ENCODE measurements at regions not wholly inside any gene's neighbourhood (a gene's known extent, or its start where the extent isn't known, plus 50 kb on each side); places are given as distances from the start of the nearest gene placed in this dataset.

DNA sequence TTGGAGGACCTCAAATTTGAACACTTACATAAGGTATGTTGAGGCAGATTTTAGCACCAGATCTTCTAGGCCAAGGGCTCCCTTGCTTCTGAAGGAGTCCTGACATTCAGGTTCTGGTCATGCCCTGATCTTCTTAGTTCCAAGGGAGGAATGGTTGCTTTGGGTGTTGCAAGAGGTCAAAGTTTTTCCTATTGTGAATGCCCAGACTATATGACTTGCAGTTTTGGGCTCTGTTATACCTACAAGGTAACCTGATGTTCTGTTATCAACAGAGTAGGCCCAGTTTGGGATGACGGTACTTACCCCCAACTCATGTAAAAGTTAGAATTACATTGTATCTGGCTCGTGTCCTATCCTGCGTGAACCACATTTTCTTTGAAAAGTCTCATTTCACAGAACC lies 69.1 kb upstream of the COCH start:
- TF ChIP-seq, protein P1, sequence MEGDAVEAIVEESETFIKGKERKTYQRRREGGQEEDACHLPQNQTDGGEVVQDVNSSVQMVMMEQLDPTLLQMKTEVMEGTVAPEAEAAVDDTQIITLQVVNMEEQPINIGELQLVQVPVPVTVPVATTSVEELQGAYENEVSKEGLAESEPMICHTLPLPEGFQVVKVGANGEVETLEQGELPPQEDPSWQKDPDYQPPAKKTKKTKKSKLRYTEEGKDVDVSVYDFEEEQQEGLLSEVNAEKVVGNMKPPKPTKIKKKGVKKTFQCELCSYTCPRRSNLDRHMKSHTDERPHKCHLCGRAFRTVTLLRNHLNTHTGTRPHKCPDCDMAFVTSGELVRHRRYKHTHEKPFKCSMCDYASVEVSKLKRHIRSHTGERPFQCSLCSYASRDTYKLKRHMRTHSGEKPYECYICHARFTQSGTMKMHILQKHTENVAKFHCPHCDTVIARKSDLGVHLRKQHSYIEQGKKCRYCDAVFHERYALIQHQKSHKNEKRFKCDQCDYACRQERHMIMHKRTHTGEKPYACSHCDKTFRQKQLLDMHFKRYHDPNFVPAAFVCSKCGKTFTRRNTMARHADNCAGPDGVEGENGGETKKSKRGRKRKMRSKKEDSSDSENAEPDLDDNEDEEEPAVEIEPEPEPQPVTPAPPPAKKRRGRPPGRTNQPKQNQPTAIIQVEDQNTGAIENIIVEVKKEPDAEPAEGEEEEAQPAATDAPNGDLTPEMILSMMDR (IDR thresholded peaks at IDR 0.05), result no peak
- H3K9me3 Mint-ChIP-seq, result peaks cover 0 to 4% (median 0%) of the 10 kb centered on the region in 7 donors
- no CpG with 5 or more reads among the region's 3 CpGs for WGBS (ENCODE audit: insufficient coverage)
- no peak overlapping the region for H3K27ac Mint-ChIP-seq
- H3K27me3 Mint-ChIP-seq (ENCODE audit: low read depth in 3 of 3), result peaks cover 0 to 1% (median 0%) of the 10 kb centered on the region in 3 donors
- H3K9me3 ChIP-seq (replicated peaks in 1 of 2; ENCODE audit: control insufficient read depth in 1 of 2, insufficient read depth in 1 of 2, low read length in 2 of 2), result no peaks in the 10 kb centered on the region
- no peak overlapping the region for H3K4me2 ChIP-seq (replicated peaks; ENCODE audit: extremely low read depth, low read length, poor library complexity, severe bottlenecking)
- H3K9ac ChIP-seq (ENCODE audit: insufficient read depth, low read length, poor library complexity, severe bottlenecking), result no peak overlapping the region
- H3K4me3 Mint-ChIP-seq, result no peak overlapping the region
- H3K36me3 Mint-ChIP-seq, result no peaks in the 10 kb centered on the region
- DNase-seq, result no peak
- no peaks in the 10 kb centered on the region for H3K36me3 ChIP-seq (replicated peaks in 1 of 2; ENCODE audit: control insufficient read depth in 1 of 2, insufficient read depth in 2 of 2, low read length in 2 of 2)
- no peak overlapping the region for H2AFZ ChIP-seq (ENCODE audit: insufficient read depth, low read depth, low read length, poor library complexity, severe bottlenecking)
- intact Hi-C loops (cut with micrococcal nuclease), result no loop called here
- no peaks in the 10 kb centered on the region for H4K20me1 ChIP-seq (ENCODE audit: insufficient read depth, low read length)
- no peak overlapping the region for H3K27ac ChIP-seq (ENCODE audit: low read depth in 1 of 2, low read length in 2 of 2)
- H3K79me2 ChIP-seq (ENCODE audit: insufficient read depth, low read length), result no peaks in the 10 kb centered on the region
- H3K4me3 ChIP-seq (replicated peaks in 1 of 3; ENCODE audit: low read depth in 2 of 3, low read length in 3 of 3), result no peak overlapping the region
- peaks cover 0 to under 1% of the 10 kb centered on the region in 2 donors for H3K4me1 ChIP-seq (ENCODE audit: control insufficient read depth in 1 of 2, insufficient read depth in 2 of 2, low read length in 2 of 2)
- no peaks in the 10 kb centered on the region for H3K27me3 ChIP-seq (ENCODE audit: control insufficient read depth in 2 of 2, insufficient read depth in 2 of 2, low read length in 2 of 2)
- peaks cover 5% of the 10 kb centered on the region for H3K4me1 Mint-ChIP-seq

DNA sequence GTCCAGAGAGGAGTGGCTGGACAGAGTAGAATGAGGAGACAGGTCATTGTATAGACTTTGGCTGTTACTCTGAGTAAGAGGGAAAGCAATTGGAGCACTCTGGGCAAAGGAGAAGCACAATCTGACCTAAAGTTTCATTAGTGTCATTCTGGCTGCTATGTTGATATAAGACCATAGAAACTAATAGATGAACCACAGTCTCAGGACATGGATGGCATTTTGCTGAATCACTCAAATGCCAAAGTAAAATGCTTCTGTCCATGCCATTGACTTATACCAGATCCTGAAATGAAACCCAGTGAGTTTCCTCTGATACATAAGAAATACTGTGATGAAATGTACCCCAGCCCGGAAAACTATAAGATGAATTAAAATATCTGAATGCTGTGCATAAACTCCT lies 65.8 kb upstream of the COCH start:
- Histone ChIP-seq H3K79me2 (ENCODE audit: insufficient read depth, low read length) (no peaks in the 10 kb centered on the region), H3K36me3 (replicated peaks in 1 of 2; ENCODE audit: control insufficient read depth in 1 of 2, insufficient read depth in 2 of 2, low read length in 2 of 2) (no peaks in the 10 kb centered on the region), H2AFZ (ENCODE audit: insufficient read depth, low read depth, low read length, poor library complexity, severe bottlenecking) (no peak overlapping the region), H3K9me3 (replicated peaks in 1 of 2; ENCODE audit: control insufficient read depth in 1 of 2, insufficient read depth in 1 of 2, low read length in 2 of 2) (no peaks in the 10 kb centered on the region), H3K4me2 (replicated peaks; ENCODE audit: extremely low read depth, low read length, poor library complexity, severe bottlenecking) (no peak overlapping the region), H3K9ac (ENCODE audit: insufficient read depth, low read length, poor library complexity, severe bottlenecking) (no peak overlapping the region), H3K27ac (ENCODE audit: low read depth in 1 of 2, low read length in 2 of 2) (no peak overlapping the region), H3K4me1 (ENCODE audit: control insufficient read depth in 1 of 2, insufficient read depth in 2 of 2, low read length in 2 of 2) (no peaks in the 10 kb centered on the region), H4K20me1 (ENCODE audit: insufficient read depth, low read length) (no peaks in the 10 kb centered on the region), H3K4me3 (replicated peaks in 1 of 3; ENCODE audit: low read depth in 2 of 3, low read length in 3 of 3) (no peak overlapping the region), H3K27me3 (ENCODE audit: control insufficient read depth in 2 of 2, insufficient read depth in 2 of 2, low read length in 2 of 2) (no peaks in the 10 kb centered on the region)
- Mint-ChIP-seq H3K27ac (no peak overlapping the region), H3K4me1 (no peaks in the 10 kb centered on the region), H3K36me3 (no peaks in the 10 kb centered on the region), H3K4me3 (no peak overlapping the region), H3K27me3 (ENCODE audit: low read depth in 3 of 3) (peaks cover 0 to 5% (median 1%) of the 10 kb centered on the region in 3 donors), H3K9me3 (peaks cover 0 to 4% (median 0%) of the 10 kb centered on the region in 7 donors)
- WGBS (ENCODE audit: insufficient coverage), result no CpG with 5 or more reads among the region's 1 CpG
- no peak for DNase-seq
- TF ChIP-seq, protein P1 (IDR thresholded peaks at IDR 0.05), result no peak
- intact Hi-C loops (cut with micrococcal nuclease), result no loop called here

Data from CD14-positive monocyte (primary cell).